K562 (cell line): ENCODE measurements at regions not wholly inside any gene's neighbourhood (a gene's known extent, or its start where the extent isn't known, plus 50 kb on each side); places are given as distances from the start of the nearest gene placed in this dataset.

ENCODE experiments used
- C11orf30 ChIP-seq: fragments of 450-650 bp; IDR thresholded peaks from 2 replicates; pipeline ENCODE4 v1.6.1; 2016; ENCODE audit warnings: low read depth, mild to moderate bottlenecking
- CBFB ChIP-seq: sonication (generic); formaldehyde crosslinking; IDR thresholded peaks from 2 replicates; pipeline ENCODE4 v1.4.0; 2020; ENCODE audit warnings: mild to moderate bottlenecking, missing genetic modification reagents
- PRMT5 ChIP-seq: sonication (generic); formaldehyde crosslinking; IDR thresholded peaks from 2 replicates; pipeline ENCODE4 v1.5.0; 2020; ENCODE audit warnings: missing genetic modification reagents
- RNF2 ChIP-seq: sonication (generic); IDR thresholded peaks from 2 replicates; pipeline ENCODE4 v1.6.1; 2016
- TF ChIP-seq, protein P1 (sequence below): sonication (generic); formaldehyde crosslinking; IDR thresholded peaks from 2 replicates; pipeline ENCODE4 v1.8.0; 2023; ENCODE audit warnings: missing genetic modification reagents, mild to moderate bottlenecking, borderline replicate concordance

DNA sequence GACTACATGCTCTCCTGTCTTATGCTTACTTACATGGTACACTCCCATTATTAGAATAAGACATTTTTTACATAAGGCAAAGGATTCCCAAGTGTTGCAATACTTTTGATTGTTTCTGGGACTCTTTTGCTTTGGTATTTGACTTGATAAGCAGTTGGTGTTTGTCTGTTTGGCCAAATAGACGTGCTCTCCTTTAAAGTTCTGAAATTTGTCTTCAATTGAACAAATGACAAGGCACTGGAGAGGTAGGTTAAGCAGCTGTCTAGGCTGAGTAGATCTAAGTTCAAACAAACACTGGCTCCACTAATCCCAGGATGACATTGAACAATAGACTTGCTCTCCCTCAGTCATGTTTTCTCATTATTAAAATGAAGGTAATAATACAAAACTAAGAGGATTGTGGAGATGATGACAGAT lies 430.5 kb downstream of the STK39 start (continued):
- TF ChIP-seq, protein P1, sequence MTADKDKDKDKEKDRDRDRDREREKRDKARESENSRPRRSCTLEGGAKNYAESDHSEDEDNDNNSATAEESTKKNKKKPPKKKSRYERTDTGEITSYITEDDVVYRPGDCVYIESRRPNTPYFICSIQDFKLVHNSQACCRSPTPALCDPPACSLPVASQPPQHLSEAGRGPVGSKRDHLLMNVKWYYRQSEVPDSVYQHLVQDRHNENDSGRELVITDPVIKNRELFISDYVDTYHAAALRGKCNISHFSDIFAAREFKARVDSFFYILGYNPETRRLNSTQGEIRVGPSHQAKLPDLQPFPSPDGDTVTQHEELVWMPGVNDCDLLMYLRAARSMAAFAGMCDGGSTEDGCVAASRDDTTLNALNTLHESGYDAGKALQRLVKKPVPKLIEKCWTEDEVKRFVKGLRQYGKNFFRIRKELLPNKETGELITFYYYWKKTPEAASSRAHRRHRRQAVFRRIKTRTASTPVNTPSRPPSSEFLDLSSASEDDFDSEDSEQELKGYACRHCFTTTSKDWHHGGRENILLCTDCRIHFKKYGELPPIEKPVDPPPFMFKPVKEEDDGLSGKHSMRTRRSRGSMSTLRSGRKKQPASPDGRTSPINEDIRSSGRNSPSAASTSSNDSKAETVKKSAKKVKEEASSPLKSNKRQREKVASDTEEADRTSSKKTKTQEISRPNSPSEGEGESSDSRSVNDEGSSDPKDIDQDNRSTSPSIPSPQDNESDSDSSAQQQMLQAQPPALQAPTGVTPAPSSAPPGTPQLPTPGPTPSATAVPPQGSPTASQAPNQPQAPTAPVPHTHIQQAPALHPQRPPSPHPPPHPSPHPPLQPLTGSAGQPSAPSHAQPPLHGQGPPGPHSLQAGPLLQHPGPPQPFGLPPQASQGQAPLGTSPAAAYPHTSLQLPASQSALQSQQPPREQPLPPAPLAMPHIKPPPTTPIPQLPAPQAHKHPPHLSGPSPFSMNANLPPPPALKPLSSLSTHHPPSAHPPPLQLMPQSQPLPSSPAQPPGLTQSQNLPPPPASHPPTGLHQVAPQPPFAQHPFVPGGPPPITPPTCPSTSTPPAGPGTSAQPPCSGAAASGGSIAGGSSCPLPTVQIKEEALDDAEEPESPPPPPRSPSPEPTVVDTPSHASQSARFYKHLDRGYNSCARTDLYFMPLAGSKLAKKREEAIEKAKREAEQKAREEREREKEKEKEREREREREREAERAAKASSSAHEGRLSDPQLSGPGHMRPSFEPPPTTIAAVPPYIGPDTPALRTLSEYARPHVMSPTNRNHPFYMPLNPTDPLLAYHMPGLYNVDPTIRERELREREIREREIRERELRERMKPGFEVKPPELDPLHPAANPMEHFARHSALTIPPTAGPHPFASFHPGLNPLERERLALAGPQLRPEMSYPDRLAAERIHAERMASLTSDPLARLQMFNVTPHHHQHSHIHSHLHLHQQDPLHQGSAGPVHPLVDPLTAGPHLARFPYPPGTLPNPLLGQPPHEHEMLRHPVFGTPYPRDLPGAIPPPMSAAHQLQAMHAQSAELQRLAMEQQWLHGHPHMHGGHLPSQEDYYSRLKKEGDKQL (CRISPR knock-in tag) = no peak
- TF ChIP-seq PRMT5 (CRISPR knock-in tag) (no peak), CBFB (no peak), C11orf30 (no peak), RNF2 (no peak)
